ENCODE measurements at regions not wholly inside any gene's neighbourhood (a gene's known extent, or its start where the extent isn't known, plus 50 kb on each side); places are given as distances from the start of the nearest gene placed in this dataset.
A peak's percentile ranks its signal among the peaks of the same experiment; 100 is the strongest.

DNA sequence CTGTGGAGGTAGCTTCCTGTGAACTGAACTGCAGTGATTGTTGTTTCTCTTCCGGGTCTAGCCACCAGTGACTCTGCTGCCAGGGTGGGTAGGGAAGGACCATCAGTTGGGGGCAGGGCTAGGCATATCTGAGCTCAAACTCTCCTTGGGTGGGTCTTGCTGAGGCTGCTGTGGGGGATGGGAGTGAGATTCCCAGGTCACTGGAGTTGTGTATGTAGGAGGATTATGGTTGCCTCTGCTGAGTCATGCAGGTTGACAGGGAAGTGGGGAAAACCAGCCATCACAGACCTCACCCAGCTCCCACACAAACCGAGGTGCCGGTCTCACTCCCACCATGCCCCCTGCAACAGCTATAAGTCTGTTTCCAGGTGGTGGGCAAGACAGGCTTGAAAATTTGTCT lies 1937.8 kb downstream of the PCDH7 start:
- no peak for DNase-seq (ENCODE audit: low read depth)
- TF ChIP-seq CTCF (conservative IDR thresholded peaks at IDR 0.05; ENCODE audit: low read depth, low read length): no peak
- H3K4me3 ChIP-seq (ENCODE audit: low read length): no peak overlapping the region

- no peak for TF ChIP-seq CTCF (conservative IDR thresholded peaks at IDR 0.05; ENCODE audit: low read depth, low read length)
- no peak for DNase-seq (ENCODE audit: low read depth)
- no peak overlapping the region for H3K4me3 ChIP-seq (ENCODE audit: low read length)
These were observed 1941.1 kb downstream of the PCDH7 start for GRCh38 chr4:32661229-32661628.

- no peak for TF ChIP-seq CTCF (conservative IDR thresholded peaks at IDR 0.05; ENCODE audit: low read depth, low read length)
These were observed 1942.6 kb downstream of the PCDH7 start for GRCh38 chr4:32662803-32663202.

GRCh38 chr4:32672359-32672758 lies 1952.2 kb downstream of the PCDH7 start:
- DNase-seq (ENCODE audit: low read depth): no peak
- no peak overlapping the region for H3K4me3 ChIP-seq (ENCODE audit: low read length)
- TF ChIP-seq CTCF (conservative IDR thresholded peaks at IDR 0.05; ENCODE audit: low read depth, low read length): no peak

More at GRCh38 chr4:32662803-32663202, 1942.6 kb downstream of the PCDH7 start:
- H3K4me3 ChIP-seq (ENCODE audit: low read length): no peak overlapping the region
- no peak for DNase-seq (ENCODE audit: low read depth)

- no peak for TF ChIP-seq CTCF (conservative IDR thresholded peaks at IDR 0.05; ENCODE audit: low read depth, low read length)
- no peak overlapping the region for H3K4me3 ChIP-seq (ENCODE audit: low read length)
These were observed 1960.8 kb downstream of the PCDH7 start for GRCh38 chr4:32680946-32681345.

GRCh38 chr4:32684160-32684559 lies 1964.0 kb downstream of the PCDH7 start:
- no peak overlapping the region for H3K4me3 ChIP-seq (ENCODE audit: low read length)
- DNase-seq (ENCODE audit: low read depth): no peak
- no peak for TF ChIP-seq CTCF (conservative IDR thresholded peaks at IDR 0.05; ENCODE audit: low read depth, low read length)

More at GRCh38 chr4:32680946-32681345, 1960.8 kb downstream of the PCDH7 start:
- peak; percentile 15 for DNase-seq (ENCODE audit: low read depth)

DNA sequence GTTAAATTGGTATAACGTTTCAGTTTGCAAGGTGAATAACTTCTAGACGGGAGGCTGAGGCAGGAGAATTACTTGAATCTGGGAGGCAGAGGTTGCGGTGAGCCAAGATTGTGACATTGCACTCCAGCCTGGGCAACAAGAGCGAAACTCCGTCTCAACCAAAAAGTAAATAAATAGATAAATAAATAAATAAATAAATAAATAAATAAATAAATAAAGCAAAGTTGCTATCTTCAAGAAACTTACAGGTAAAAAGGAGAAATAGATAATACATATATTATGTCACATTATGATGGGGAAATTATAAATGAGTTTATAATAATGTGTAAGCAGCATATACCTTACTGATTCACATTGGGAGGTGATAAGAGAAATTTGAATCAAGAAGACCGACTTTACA lies 1966.0 kb downstream of the PCDH7 start:
- no peak for TF ChIP-seq CTCF (conservative IDR thresholded peaks at IDR 0.05; ENCODE audit: low read depth, low read length)
- H3K4me3 ChIP-seq (ENCODE audit: low read length): no peak overlapping the region
- DNase-seq (ENCODE audit: low read depth): no peak

All from retinal pigment epithelial cell (primary cell).